Right cardiac atrium (tissue), 5 donors: ENCODE measurements at regions not wholly inside any gene's neighbourhood (a gene's known extent, or its start where the extent isn't known, plus 50 kb on each side); places are given as distances from the start of the nearest gene placed in this dataset.

Experiments
- ATAC-seq, 2 donors: fragments of 200-7000 bp; cut with Tn5 transposase; one replicate each; pipeline versions ENCODE4 v1.8.0 to v1.9.1; 2020; ENCODE audit warnings: moderate library complexity in 2 of 2, mild to moderate bottlenecking in 1 of 2
- DNase-seq, 3 donors: peaks; one replicate each; pipeline ENCODE4 v3.0.0-alpha.2; 2020
- H3K27ac ChIP-seq: one replicate; pipeline ENCODE4 v1.5.1; 2013; ENCODE audit warnings: mild to moderate bottlenecking, low read length, control low read depth, moderate library complexity
- H3K27me3 ChIP-seq: one replicate; pipeline ENCODE4 v1.6.1; 2013; ENCODE audit not compliant: control insufficient read depth, insufficient read depth
- H3K4me1 ChIP-seq: one replicate; pipeline ENCODE4 v1.6.1; 2013; ENCODE audit warnings: low read length; ENCODE audit not compliant: control insufficient read depth, insufficient read depth
- H3K4me3 ChIP-seq: one replicate; pipeline ENCODE4 v1.5.1; 2013; ENCODE audit warnings: low read length, control low read depth
- H3K9me3 ChIP-seq: one replicate; pipeline ENCODE4 v1.6.1; 2013; ENCODE audit warnings: low read length; ENCODE audit not compliant: control insufficient read depth
- WGBS: extraction: QIAGEN DNeasy Blood & Tissue Kit; methylation state at CpG from one replicate; pipeline ENCODE4 v1.1.7; 2013; 5-methylcytosine and 5-hydroxymethylcytosine counted together
- intact Hi-C, 4 donors: fragments of 100-400 bp; cut with DNase I; formaldehyde crosslinking; loops; one replicate each; pipeline versions ENCODE4 v1.11.0 to v1.14.0; 2022 to 2023
- donor health status: healthy with polysubstance abuse.
- donor health status: DM: no; HTN: yes; CAD: no.
- donor health status: DM: no; HTN: no; CAD: no.
- donor health status: DM: no; HTN: yes; CAD: no; lungs with severe emphysema.
- donor health status: DM: yes; HTN: yes; CAD: no.

GRCh38 chr19:31402529-31403316 lies 53.5 kb upstream of the TSHZ3 start:
- Histone ChIP-seq H3K4me1 (no peaks in the 10 kb centered on the region), H3K27me3 (no peaks in the 10 kb centered on the region), H3K9me3 (no peaks in the 10 kb centered on the region), H3K27ac (no peak overlapping the region), H3K4me3 (no peak overlapping the region)
- DNase-seq: no peak
- WGBS: 72% methylated on average over 7 of the region's 7 CpGs
- intact Hi-C loops: no loop called here
- no peak for ATAC-seq

- ATAC-seq (no peak), DNase-seq (no peak)
- intact Hi-C loops: no loop called here
- Histone ChIP-seq H3K4me3 (no peak overlapping the region), H3K4me1 (no peaks in the 10 kb centered on the region), H3K27me3 (no peaks in the 10 kb centered on the region), H3K9me3 (no peaks in the 10 kb centered on the region), H3K27ac (no peak overlapping the region)
- 85% methylated on average over 4 of the region's 4 CpGs for WGBS
Measured at GRCh38 chr19:31406106-31406505, 56.9 kb upstream of the TSHZ3 start.

GRCh38 chr19:31408460-31409124 lies 59.4 kb upstream of the TSHZ3 start:
- WGBS: 51% methylated on average over 3 of the region's 3 CpGs

GRCh38 chr19:31413353-31413752 lies 64.1 kb upstream of the TSHZ3 start:
- H3K27me3 ChIP-seq: no peaks in the 10 kb centered on the region
- no peaks in the 10 kb centered on the region for H3K9me3 ChIP-seq
- DNase-seq: no peak
- no peak overlapping the region for H3K27ac ChIP-seq
- intact Hi-C loops: no loop called here
- no peaks in the 10 kb centered on the region for H3K4me1 ChIP-seq
- WGBS: 76% methylated on average over 8 of the region's 8 CpGs
- H3K4me3 ChIP-seq: no peak overlapping the region
- no peak for ATAC-seq

More at GRCh38 chr19:31408460-31409124, 59.4 kb upstream of the TSHZ3 start:
- no peak overlapping the region for H3K27ac ChIP-seq
- H3K27me3 ChIP-seq: no peaks in the 10 kb centered on the region
- DNase-seq (peak in 2 of 3 donors; percentile 53 to 61), ATAC-seq (peak; percentile 91 to 96)
- H3K4me1 ChIP-seq: no peaks in the 10 kb centered on the region
- no peak overlapping the region for H3K4me3 ChIP-seq
- no peaks in the 10 kb centered on the region for H3K9me3 ChIP-seq
- intact Hi-C loops: no loop called here

GRCh38 chr19:31415322-31415721 lies 66.1 kb upstream of the TSHZ3 start:
- 54% methylated on average over 2 of the region's 2 CpGs for WGBS
- ATAC-seq: no peak
- intact Hi-C loops: no loop called here
- Histone ChIP-seq H3K27me3 (no peaks in the 10 kb centered on the region), H3K27ac (no peak overlapping the region), H3K9me3 (no peaks in the 10 kb centered on the region), H3K4me1 (no peaks in the 10 kb centered on the region), H3K4me3 (no peak overlapping the region)
- DNase-seq: no peak

GRCh38 chr19:31416548-31416947 lies 67.3 kb upstream of the TSHZ3 start:
- H3K27me3 ChIP-seq: no peaks in the 10 kb centered on the region
- DNase-seq (no peak), ATAC-seq (no peak)
- H3K4me1 ChIP-seq: no peaks in the 10 kb centered on the region
- no peak overlapping the region for H3K27ac ChIP-seq
- intact Hi-C loops: no loop called here
- 81% methylated on average over 2 of the region's 2 CpGs for WGBS
- H3K9me3 ChIP-seq: no peaks in the 10 kb centered on the region
- no peak overlapping the region for H3K4me3 ChIP-seq

GRCh38 chr19:31418055-31418454 lies 68.8 kb upstream of the TSHZ3 start:
- Histone ChIP-seq H3K27me3 (no peaks in the 10 kb centered on the region), H3K4me3 (no peak overlapping the region), H3K27ac (no peak overlapping the region), H3K4me1 (no peaks in the 10 kb centered on the region), H3K9me3 (no peaks in the 10 kb centered on the region)
- 52% methylated on average over 6 of the region's 6 CpGs for whole genome bisulfite sequencing
- intact Hi-C loops: no loop called here
- ATAC-seq: no peak
- no peak for DNase-seq

- intact Hi-C loops: no loop called here
- no peak for ATAC-seq
- H3K9me3 ChIP-seq: no peaks in the 10 kb centered on the region
- H3K27ac ChIP-seq: no peak overlapping the region
- 47% methylated on average over 8 of the region's 8 CpGs for whole genome bisulfite sequencing
- no peak overlapping the region for H3K4me3 ChIP-seq
- H3K4me1 ChIP-seq: no peaks in the 10 kb centered on the region
- no peak for DNase-seq
- no peaks in the 10 kb centered on the region for H3K27me3 ChIP-seq
Measured at GRCh38 chr19:31418692-31419430, 69.6 kb upstream of the TSHZ3 start.

GRCh38 chr19:31419871-31420445 lies 70.7 kb upstream of the TSHZ3 start:
- 76% methylated on average over 11 of the region's 11 CpGs for WGBS
- DNase-seq: no peak
- ATAC-seq: no peak
- intact Hi-C loops: no loop called here
- no peaks in the 10 kb centered on the region for H3K27me3 ChIP-seq
- no peaks in the 10 kb centered on the region for H3K4me1 ChIP-seq
- H3K4me3 ChIP-seq: no peak overlapping the region
- H3K9me3 ChIP-seq: no peaks in the 10 kb centered on the region
- no peak overlapping the region for H3K27ac ChIP-seq

GRCh38 chr19:31421082-31421481 lies 71.8 kb upstream of the TSHZ3 start:
- WGBS: 33% methylated on average over 6 of the region's 6 CpGs
- Histone ChIP-seq H3K27ac (no peak overlapping the region), H3K4me1 (no peaks in the 10 kb centered on the region), H3K4me3 (no peak overlapping the region), H3K9me3 (no peaks in the 10 kb centered on the region), H3K27me3 (no peaks in the 10 kb centered on the region)
- intact Hi-C loops: no loop called here
- ATAC-seq (no peak), DNase-seq (no peak)

- Histone ChIP-seq H3K27me3 (no peaks in the 10 kb centered on the region), H3K9me3 (no peaks in the 10 kb centered on the region), H3K4me1 (no peaks in the 10 kb centered on the region), H3K27ac (no peak overlapping the region), H3K4me3 (no peak overlapping the region)
- DNase-seq (no peak), ATAC-seq (no peak)
- WGBS: 74% methylated on average over 20 of the region's 20 CpGs
- intact Hi-C loops: no loop called here
Measured at GRCh38 chr19:31421856-31422255, 72.6 kb upstream of the TSHZ3 start.
